Anterior cingulate cortex (tissue), 58 donors: ENCODE measurements at regions not wholly inside any gene's neighbourhood (a gene's known extent, or its start where the extent isn't known, plus 50 kb on each side); places are given as distances from the start of the nearest gene placed in this dataset.

ENCODE experiments used
- DNase-seq, 58 donors: peaks; one replicate each; lab custom pipeline; 2025; lab: John Stamatoyannopoulos, UW

DNA sequence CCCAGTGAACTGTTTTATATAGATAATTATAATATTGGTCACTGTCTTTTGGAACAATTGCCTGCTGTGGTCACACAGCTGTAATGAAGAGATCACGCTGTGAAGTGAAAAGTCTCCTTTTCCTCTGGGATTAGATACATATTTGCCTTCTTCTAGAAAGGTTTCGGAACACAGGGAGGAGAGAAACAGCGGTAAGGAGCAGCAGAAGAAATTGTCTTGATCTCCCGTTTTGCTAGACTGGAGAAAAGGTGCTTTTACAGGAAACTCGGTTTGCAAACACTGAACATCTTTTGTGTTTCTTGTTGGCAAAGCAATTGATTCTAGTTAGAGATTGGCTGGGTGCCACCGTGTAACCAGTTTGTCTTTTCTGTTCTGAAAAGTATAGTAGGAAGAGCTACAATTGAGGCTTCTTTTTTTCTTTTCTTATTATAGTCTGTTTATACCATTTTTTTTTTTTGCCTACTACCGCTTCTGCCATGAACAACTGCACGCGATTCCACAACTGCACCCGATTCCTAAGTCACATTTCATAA, 404.1 kb upstream of the ID4 start:
- DNase-seq, result peak in 3 of 58 donors; percentile 1 to 16 (median 13)

- DNase-seq, result no peak
Observed at GRCh38 chr6:19434065-19434464, 403.1 kb upstream of the ID4 start.

DNA sequence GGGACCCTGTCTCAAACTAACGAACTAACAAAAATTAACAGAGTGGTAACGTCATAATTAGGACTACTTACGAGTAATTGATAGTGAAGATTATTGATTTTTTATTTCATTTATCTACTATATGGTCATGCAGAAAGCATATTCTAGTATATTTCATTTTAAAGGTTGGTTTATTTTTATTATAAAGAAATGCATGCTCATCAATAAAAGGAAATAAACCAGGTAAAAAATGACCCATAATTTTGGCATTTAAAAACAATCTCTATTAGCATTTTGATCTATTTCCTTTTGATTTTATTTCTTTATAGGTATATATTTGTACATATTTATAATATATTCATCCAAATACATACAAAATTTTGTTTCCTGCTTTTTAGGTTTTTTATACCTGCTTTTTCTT, 401.4 kb upstream of the ID4 start:
- no peak for DNase-seq

DNA sequence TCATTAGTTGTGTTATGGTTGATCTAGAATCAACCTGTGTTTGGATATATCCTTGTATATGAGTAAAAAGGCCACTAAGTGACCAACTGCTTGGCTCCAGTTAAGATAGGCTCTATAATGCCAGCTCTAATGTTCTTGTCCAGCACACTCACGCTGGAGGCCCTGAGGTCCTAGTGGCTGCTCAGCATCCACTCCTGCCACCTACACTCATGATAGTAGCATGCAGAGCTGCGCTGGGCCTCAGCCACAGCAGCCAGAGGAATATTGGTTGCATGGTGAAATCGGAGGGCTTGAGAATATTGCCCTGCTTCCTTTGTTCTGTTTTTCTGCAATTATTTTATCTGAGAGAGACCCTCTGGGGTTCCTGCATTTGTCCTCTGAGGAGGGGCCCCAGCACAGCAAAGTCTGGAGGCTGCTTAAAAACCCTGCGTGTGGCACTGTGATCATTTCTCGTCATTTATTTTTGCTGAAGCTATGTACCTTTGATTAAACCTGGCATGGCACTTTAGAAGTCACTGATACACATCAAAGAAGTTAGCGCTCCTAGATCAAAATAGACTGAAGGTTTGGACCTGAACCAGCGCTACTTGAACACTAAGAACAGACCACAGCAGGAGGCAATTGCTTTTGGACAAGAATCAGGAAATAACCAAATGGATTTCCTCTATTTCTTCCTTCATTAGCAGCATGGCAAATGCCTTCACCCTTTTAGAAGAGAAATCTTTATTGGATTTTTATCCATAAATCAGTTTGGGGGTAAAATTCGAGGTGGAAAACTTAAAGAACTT, 398.4 kb upstream of the ID4 start:
- no peak for DNase-seq

- no peak for DNase-seq
Observed at GRCh38 chr6:19440531-19440930, 396.6 kb upstream of the ID4 start.

GRCh38 chr6:19443411-19443810, 393.8 kb upstream of the ID4 start:
- DNase-seq, result no peak

- no peak for DNase-seq
Observed at GRCh38 chr6:19444041-19444440, 393.1 kb upstream of the ID4 start.

DNA sequence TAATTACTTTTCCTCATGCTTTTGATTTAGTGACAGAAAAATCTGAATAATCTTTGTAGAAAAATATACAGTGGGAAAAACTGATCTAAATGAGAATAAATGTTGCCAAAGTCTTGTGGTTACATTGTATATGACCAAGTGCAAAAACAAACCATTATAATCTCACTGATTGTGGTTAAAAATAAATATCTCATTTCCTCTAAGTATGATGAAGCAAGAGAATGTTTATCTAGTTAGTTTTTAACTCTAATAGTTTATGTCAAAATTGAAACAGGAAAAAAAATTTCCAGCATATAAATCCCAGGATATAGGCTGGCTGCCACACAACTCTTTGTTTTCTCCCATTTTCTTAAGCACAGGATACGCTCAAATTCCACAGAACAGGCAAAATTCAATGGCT, 392.7 kb upstream of the ID4 start:
- no peak for DNase-seq

DNA sequence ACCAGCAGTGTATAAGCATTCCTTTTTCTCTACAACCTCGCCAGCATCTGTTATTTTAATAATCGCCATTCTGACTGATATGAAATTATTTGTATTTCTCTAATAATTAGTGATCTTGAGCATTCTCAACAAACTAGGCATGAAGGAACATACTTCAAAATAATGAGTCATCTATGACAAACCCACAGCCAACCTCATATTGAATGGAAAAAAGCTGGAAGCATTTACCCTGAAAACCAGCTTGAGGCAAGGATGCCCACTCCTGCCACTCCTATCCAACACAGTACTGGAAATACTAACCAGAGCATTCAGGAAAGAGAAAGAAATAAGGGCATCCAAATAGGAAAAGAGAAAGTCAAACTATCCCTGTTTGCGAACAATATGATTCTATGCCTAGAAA, 390.6 kb upstream of the ID4 start:
- no peak for DNase-seq

- DNase-seq, result no peak
Observed at GRCh38 chr6:19450651-19451050, 386.5 kb upstream of the ID4 start.

GRCh38 chr6:19452495-19452894, 384.7 kb upstream of the ID4 start:
- no peak for DNase-seq

DNA sequence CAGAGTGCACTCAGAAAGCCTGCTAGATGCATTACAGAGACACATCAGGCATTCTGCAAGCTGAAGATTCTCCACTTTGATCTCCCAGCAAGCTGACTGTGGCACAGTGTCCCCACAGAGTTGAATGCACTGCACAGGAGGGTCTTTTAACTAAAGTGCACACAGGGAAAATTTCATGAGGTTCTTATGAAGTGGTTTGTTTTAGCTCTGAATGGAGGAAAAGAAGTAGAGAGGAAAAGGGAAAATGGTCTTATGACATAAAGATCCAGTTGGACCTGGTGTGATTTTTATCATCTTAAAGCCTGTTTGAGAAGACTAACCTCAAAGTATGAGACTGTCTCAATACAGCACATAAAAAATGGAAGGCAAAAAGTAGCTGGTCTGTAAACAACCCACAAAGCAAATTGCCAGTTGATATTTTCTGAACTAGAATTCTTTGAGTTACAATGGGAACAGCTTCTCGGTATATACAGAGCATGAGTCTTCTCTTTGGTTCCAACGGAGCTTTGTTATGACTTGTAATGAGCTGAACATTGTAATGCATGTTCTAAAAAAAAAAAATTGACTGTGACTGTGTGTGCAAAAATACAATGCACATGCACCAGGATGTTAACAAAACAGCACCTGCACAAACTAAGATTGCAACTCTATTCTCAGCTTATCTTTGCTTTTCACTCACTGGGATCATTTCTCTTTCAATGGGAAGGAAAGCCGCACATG, 383.0 kb upstream of the ID4 start:
- no peak for DNase-seq

DNA sequence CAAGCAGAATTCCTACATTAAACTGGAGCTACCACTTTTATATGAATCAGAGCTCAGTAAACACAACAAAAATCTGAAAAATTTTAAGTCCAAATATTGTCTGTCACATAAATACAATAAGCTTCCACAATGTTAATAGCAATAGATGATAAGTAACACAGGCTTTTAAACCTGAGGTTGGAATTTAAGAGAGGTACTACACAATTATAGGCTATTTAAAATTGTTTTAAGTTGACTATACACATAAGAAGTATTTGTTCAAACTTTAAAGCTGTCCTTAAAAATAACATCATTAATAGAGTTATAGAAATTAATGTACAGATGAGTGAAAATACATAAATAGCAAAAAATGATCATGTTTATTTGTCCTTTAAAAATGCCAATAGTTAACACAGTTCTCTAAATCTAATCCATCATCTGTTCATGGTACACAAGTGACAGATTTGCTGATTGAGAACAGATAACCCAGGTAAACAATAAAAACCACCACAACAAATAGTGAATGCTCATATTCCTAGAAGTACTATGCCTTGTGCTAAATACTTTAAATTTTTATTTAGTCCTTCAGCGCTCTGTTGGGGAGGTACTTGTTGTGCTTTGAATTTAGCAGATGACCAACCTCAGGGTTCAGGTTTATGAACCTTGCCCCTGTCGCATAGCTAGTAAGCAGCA, 382.3 kb upstream of the ID4 start:
- DNase-seq, result no peak

DNA sequence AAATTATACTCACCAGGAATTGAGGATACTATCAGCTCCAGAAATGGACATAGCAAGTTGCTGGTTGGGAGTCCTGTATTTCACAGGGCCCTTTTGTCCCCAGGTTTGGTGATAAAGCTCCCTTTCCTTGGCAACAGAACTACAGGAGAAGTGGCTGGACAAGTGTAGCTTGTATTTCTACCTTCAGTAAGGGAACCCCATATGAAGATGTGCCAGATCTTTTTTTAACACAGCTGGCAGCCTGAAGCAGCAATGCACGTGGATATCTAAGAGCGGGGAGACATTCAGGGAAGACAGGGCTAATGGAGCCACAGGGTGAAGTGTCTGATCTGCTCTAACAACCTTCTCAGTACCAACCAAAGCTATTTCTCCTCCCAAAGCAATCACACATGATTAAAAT, 373.9 kb upstream of the ID4 start:
- DNase-seq, result no peak

- no peak for DNase-seq
Observed at GRCh38 chr6:19463925-19464324, 373.2 kb upstream of the ID4 start.

DNA sequence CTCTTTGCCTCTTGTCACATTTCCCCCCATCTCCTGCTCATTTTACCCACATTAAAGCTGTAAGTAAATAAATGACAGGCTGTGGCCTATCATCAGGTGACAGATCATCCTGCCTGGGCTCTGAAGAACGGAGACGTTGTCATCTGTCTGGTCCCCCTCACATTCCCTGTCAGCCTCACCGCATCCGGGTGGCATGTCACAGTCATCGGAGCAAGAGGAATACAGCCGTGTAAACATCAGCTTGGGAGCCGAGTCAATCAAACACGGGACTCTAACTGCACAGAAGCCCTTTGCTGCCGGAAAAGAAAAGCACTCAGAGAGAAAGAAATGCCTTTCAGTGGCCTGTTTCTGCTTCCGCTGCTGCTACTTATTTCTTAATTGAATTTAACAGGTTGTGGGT, 371.9 kb upstream of the ID4 start:
- DNase-seq, result no peak

GRCh38 chr6:19465760-19466159, 371.4 kb upstream of the ID4 start:
- DNase-seq, result no peak

DNA sequence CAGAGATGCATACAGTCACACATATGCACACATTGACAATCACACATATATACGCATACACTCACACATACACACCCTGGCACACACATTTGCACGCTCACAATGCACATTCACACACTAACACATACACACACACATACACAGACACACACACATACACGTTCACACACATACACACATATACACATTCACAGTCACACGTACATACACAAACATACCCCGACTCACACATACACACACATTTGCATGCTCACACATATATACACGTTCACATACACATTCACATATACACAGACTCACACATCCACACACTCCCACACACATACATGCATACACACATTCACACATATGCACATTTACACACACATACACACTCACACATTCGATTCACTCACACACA, 366.8 kb upstream of the ID4 start:
- DNase-seq, result no peak

- DNase-seq, result no peak
Observed at GRCh38 chr6:19472153-19472552, 365.0 kb upstream of the ID4 start.

DNA sequence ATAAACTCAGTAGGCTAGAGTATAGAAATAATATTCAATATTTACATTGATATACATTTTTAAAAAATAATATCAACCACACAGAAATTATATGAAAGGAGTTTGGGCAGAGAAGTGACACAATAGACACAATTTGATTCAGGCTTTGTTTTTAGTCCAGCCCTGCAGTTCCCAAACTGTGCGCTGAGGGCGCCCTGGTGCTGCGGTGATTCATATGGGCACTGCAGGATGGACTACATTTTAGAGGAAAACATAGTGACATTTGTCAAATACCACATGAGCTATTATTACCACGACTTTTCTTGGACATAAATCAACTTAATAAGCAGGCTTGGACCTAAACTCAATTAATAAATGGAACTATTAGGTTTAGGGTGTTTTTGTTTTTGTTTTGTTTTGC, 364.3 kb upstream of the ID4 start:
- DNase-seq, result no peak

DNA sequence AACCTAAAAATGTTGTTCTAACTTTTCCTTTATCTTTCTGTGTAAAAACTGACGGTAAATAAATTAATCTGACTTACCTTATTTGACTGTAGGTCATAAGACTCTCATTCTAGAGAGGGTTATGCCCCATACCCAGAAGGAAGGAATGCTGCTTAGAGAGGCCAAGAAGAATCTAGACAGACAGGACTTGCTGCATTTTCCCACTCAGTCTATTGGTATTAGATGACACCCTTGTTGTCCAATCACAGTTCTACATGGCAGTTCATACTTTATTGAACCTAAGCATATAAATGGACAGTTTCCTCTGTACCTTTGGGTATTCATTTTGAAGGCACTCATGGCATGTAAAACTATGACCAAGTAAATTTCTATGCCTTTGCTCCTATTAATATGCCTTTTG, 359.6 kb upstream of the ID4 start:
- no peak for DNase-seq
